Calu3 (cell line): ENCODE measurements at regions not wholly inside any gene's neighbourhood (a gene's known extent, or its start where the extent isn't known, plus 50 kb on each side); places are given as distances from the start of the nearest gene placed in this dataset.

Experiments
- BruUV-seq: library from RNA; stranded (reverse); fragments of 400-500 nt; replicated peaks from 2 replicates; lab custom pipeline; 2021; lab: Mats Ljungman, UMichigan
- CTCF ChIA-PET: fragments of 300-600 bp; sonication (Branson Sonifier 250); formaldehyde crosslinking; loops from one replicate; lab custom pipeline; 2022; ENCODE audit warnings: antibody characterized with exemption; lab: Charles Lee
- DNase-seq: peaks from one replicate; pipeline ENCODE4 v3.0.0; 2022
- H3K27ac Mint-ChIP-seq: one replicate; pipeline ENCODE4 v1.8.0; 2022; ENCODE audit warnings: mixed read lengths; ENCODE audit not compliant: unreplicated experiment
- H3K27me3 Mint-ChIP-seq: one replicate; pipeline ENCODE4 v1.8.0; 2022; ENCODE audit warnings: mixed read lengths; ENCODE audit not compliant: unreplicated experiment
- H3K36me3 Mint-ChIP-seq: one replicate; pipeline ENCODE4 v1.8.0; 2022; ENCODE audit warnings: mild to moderate bottlenecking, moderate library complexity, mixed read lengths; ENCODE audit not compliant: insufficient read depth, unreplicated experiment
- H3K4me1 Mint-ChIP-seq: one replicate; pipeline ENCODE4 v1.8.0; 2022; ENCODE audit warnings: mild to moderate bottlenecking, low read depth, mixed read lengths; ENCODE audit not compliant: unreplicated experiment
- H3K4me3 Mint-ChIP-seq: one replicate; pipeline ENCODE4 v1.8.0; 2022; ENCODE audit warnings: mild to moderate bottlenecking, low read depth, moderate library complexity, mixed read lengths; ENCODE audit not compliant: unreplicated experiment
- H3K9me3 Mint-ChIP-seq: one replicate; pipeline ENCODE4 v1.8.0; 2022; ENCODE audit warnings: low read depth, mixed read lengths; ENCODE audit not compliant: unreplicated experiment
- CTCF ChIP-seq: fragments of 200-600 bp; IDR thresholded peaks from one replicate; pipeline ENCODE4 v1.8.0; 2022; ENCODE audit warnings: antibody characterized with exemption; ENCODE audit not compliant: unreplicated experiment
- intact Hi-C: fragments of 100-400 bp; cut with micrococcal nuclease; formaldehyde crosslinking; loops from one replicate; pipeline ENCODE4 v1.10.0; 2022; ENCODE audit not compliant: unreplicated experiment

GRCh38 chr3:103319912-103320311, 885.1 kb downstream of the ZPLD1 start:
- Mint-ChIP-seq H3K4me1 (no peaks in the 10 kb centered on the region), H3K36me3 (no peaks in the 10 kb centered on the region), H3K9me3 (no peaks in the 10 kb centered on the region), H3K4me3 (no peak overlapping the region), H3K27me3 (no peaks in the 10 kb centered on the region), H3K27ac (no peak overlapping the region)
- no peak for TF ChIP-seq CTCF
- intact Hi-C loops: no loop called here
- CTCF ChIA-PET: no interaction called here
- no TSS peak for BruUV-seq
- no peak for DNase-seq

GRCh38 chr3:103337179-103337845, 902.5 kb downstream of the ZPLD1 start:
- intact Hi-C loops: no loop called here
- Mint-ChIP-seq H3K27me3 (no peaks in the 10 kb centered on the region), H3K4me1 (no peaks in the 10 kb centered on the region), H3K36me3 (peaks cover 5% of the 10 kb centered on the region), H3K27ac (no peak overlapping the region), H3K9me3 (no peaks in the 10 kb centered on the region), H3K4me3 (no peak overlapping the region)
- no TSS peak for BruUV-seq
- no peak for TF ChIP-seq CTCF
- no peak for DNase-seq
- CTCF ChIA-PET: no interaction called here

GRCh38 chr3:103341078-103341606, 906.3 kb downstream of the ZPLD1 start:
- no peak overlapping the region for H3K4me3 Mint-ChIP-seq
- BruUV-seq: no TSS peak
- H3K27me3 Mint-ChIP-seq: no peaks in the 10 kb centered on the region
- H3K9me3 Mint-ChIP-seq: no peaks in the 10 kb centered on the region
- H3K4me1 Mint-ChIP-seq: no peaks in the 10 kb centered on the region
- CTCF ChIA-PET: no interaction called here
- no peak for TF ChIP-seq CTCF
- H3K27ac Mint-ChIP-seq: no peak overlapping the region
- intact Hi-C loops: no loop called here
- H3K36me3 Mint-ChIP-seq: no peaks in the 10 kb centered on the region
- no peak for DNase-seq

- H3K4me1 Mint-ChIP-seq: no peaks in the 10 kb centered on the region
- DNase-seq: no peak
- CTCF ChIA-PET: no interaction called here
- H3K4me3 Mint-ChIP-seq: no peak overlapping the region
- H3K36me3 Mint-ChIP-seq: no peaks in the 10 kb centered on the region
- H3K27ac Mint-ChIP-seq: no peak overlapping the region
- TF ChIP-seq CTCF: no peak
- BruUV-seq: no TSS peak
- no peaks in the 10 kb centered on the region for H3K9me3 Mint-ChIP-seq
- H3K27me3 Mint-ChIP-seq: no peaks in the 10 kb centered on the region
- intact Hi-C loops: no loop called here
These were observed 907.5 kb downstream of the ZPLD1 start for GRCh38 chr3:103342205-103342731.
